Stimulated activated CD4-positive, alpha-beta T cell treated with anti-CD3 and anti-CD28 coated beads, Interleukin-4, amount 100 ng/mL, for 48 hours (primary cell): ENCODE measurements at regions not wholly inside any gene's neighbourhood (a gene's known extent, or its start where the extent isn't known, plus 50 kb on each side); places are given as distances from the start of the nearest gene placed in this dataset.
"Not testable (repeated sequence)": the region's sequence is repeated elsewhere in the genome, so short reads cannot be mapped to it uniquely, and the experiment has no call there.

Experiments
- DNase-seq, 2 donors: peaks; one replicate each; pipeline ENCODE4 v3.0.0-alpha.2; 2020; ENCODE audit warnings: low read depth in 2 of 2

DNA sequence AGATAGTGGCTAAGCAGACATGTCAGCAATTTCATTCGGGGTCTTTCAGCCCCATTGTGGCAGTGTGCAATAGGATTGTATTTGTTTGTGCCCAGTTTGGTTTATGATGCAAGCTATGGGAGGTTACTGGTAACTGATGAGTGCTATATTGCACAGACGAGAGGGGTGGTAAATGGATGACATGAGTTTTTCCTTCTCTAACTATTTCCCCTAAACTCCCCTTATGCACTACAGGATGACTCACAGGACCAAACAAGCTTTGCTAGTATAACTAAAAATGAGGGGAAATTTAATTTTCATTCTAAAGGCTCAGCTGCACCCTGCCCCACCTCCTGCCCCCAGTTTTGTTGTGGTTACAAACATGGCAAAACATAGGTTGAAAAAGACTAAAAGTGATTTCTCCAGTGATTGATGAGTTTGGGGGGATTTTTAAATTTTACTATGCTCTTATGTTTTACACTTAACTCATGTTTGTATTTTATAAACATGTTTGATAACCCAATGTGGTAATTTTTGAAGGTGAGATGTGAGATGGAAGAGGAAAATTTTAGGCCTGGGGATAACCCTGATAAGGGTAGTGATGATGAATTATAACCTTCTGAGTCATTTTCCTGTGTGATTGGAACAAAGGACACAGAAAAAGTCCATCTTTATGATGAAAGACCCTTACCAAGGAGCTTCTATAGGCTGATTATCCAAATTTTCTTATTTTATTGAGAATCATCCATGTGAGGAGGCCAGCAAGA, 60.8 kb upstream of the NAMPT start:
- peak in 1 of 2 donors; percentile 45 for DNase-seq

DNA sequence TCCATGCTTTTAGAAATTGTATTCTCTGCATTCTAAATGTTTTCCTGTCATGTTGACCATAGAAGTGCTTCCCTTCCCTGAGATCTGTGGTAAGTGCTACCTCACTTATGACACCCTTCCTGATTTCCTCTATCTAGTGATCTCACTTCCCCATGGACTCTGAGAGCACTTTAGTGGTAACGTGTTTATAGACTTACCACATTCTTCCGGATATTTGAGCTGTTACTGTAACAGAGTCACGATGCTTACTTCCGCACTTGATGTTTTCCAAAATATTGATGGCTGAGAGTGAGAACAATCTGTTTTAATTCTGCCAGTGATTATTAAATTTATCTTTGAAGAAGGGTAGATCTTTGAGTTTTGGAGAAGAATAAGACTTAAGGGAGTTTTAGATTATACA, 60.1 kb upstream of the NAMPT start:
- DNase-seq: no peak

DNA sequence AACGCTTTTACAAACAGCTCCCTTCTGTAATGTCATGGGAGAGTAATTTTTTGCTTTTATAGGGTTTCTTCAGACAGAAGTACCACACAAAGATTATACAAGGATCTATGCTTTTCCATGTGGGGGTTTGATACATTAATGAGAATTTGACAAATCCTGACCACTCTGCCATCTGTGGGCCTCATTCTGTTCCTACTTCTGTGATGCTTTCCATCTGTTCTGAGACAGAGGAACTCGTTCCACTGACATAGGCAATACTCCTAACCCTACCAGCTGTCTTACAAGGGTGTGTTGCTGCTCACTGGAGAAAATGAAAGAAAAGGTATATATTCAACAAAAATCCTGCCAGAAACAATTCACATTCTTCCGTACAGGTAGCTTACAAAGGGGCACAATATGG, 59.4 kb upstream of the NAMPT start:
- DNase-seq: no peak

DNA sequence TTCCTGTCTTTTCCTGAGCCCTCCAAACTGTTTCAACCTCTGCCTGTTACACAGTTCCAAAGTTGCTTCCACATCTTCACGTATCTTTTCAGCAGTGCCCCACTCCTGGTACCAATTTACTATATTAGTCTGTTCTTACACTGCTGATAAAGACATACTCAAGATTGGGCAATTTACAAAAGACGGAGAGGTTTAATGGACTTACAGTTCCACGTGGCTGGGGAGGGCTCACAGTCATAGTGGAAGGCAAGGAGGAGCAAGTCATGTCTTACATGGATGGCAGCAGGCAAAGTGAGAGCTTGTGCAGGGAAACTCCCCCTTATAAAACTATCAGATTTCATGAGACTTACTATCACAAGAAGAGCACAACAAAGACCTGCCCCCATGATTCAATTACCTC, 57.3 kb upstream of the NAMPT start:
- DNase-seq: not testable (repeated sequence)

DNA sequence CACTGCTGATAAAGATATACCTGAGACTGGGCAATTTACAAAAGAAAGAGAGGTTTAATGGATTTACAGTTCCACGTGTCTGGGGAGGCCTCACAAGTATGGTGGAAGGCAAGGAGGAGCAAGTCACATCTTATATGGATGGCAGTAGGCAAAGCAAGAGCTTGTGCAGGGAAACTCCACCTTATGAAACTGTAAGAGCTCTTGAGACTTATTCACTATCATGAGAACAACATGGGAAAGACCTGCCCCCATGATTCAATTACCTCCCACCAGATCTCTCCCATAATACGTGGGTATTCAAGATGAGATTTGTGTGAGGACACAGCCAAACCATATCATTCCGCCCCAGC, 55.4 kb upstream of the NAMPT start:
- DNase-seq: not testable (repeated sequence)

DNA sequence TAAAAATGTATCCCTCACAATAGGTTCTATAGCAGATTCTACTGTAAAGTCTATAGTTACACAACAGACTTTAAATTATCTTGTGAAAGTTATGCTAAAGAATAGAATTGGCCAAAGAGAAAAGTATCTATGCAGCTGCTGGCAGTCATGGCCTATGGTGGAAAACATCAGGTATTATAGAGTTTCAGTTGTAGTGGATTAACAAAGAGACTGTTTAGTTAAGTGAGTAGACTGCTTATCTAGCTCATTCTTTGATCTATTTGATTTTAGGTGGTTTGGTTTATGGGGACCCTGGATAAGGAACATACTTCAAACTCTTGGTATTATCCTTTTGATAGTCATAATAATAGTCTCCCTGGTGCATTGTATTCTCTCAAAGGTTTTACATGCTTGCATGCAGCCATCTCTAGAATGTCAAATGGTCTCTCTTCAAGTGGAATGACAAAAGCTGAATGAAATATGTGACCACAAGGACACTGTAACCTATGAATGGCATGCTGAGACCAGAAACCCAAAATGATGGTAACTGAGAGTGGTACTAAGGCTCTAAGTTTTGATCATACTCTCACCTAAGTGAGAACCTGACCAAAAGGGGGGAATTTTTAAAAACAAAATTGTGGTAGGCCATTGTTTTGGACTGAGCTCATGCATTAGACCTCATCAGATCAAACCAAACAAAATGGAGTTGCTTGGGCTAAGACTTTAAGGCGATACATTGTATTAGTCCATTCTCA, 54.9 kb upstream of the NAMPT start:
- DNase-seq: no peak

DNA sequence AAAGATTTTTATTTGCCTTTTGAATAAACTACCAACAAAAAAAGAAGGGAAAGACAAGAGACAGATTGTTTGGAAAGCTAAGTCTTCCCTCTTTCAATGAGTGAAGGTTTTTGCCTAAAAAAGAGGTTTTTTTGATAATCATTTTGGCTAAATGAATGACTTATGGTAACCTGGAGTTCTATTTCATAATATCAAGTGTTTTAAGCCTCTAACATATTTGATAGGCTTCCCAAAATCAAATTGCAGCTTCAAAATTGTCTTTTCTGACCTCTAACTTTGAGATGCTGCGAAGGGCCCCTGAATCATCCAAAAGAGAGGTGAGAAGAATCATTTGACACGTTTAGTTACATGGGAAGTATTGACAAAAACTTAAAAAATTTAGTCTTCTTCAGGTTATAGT, 53.0 kb upstream of the NAMPT start:
- DNase-seq: no peak

DNA sequence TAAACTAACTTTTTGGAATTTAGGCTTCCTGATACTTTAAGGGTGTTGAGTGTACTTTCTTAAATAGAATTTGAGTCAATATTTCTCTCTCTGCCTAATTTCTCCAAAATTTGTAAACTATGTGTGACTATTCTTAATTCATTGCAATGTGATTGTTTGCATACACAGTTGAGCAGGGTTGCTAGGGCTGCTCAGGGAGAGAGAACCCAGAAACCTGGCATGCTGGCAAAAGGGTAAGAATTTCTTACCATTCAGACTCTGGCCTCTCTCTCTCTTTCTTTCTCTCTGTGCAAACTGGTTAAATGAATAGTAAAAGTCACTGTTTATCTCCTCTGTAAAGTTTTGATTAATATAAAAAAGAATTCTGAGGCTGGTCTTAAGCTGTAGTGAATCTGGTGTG, 51.0 kb upstream of the NAMPT start:
- no peak for DNase-seq
